Gastrocnemius medialis (tissue), 4 donors: ENCODE measurements at regions not wholly inside any gene's neighbourhood (a gene's known extent, or its start where the extent isn't known, plus 50 kb on each side); places are given as distances from the start of the nearest gene placed in this dataset.

Source experiments
- ATAC-seq, 2 donors: fragments of 150-250 bp; one replicate each; pipeline ENCODE4 v1.9.1; 2016
- DNase-seq, 2 donors: peaks; one replicate each; pipeline ENCODE4 v3.0.0-alpha.2; 2019
- H3K27ac ChIP-seq, 4 donors: fragments of 200-600 bp; sonication (generic); 1 replicate in 1 of 4; 2 replicates in 3 of 4; pipeline ENCODE4 v1.5.1; 2016 to 2018; ENCODE audit warnings: mild to moderate bottlenecking in 2 of 4, moderate library complexity in 1 of 4
- H3K27me3 ChIP-seq, 3 donors: fragments of 200-600 bp; sonication (generic) in 2 of 3; 1 replicate in 1 of 3; 2 replicates in 2 of 3; pipeline versions ENCODE4 v1.5.1 to v1.6.0; 2016 to 2019; ENCODE audit warnings: mild to moderate bottlenecking in 1 of 3, moderate library complexity in 1 of 3
- H3K36me3 ChIP-seq, 2 donors: fragments of 200-600 bp; sonication (generic) in 1 of 2; one replicate each; pipeline ENCODE4 v1.5.1; 2017 to 2018
- H3K4me1 ChIP-seq, 2 donors: fragments of 200-600 bp; sonication (generic) in 1 of 2; one replicate each; pipeline ENCODE4 v1.5.1; 2016 to 2017; ENCODE audit warnings: mild to moderate bottlenecking in 2 of 2
- H3K4me3 ChIP-seq, 4 donors: fragments of 200-600 bp; sonication (generic) in 3 of 4; 1 replicate in 1 of 4; 2 replicates in 3 of 4; pipeline ENCODE4 v1.5.1; 2016 to 2019; ENCODE audit warnings: mild to moderate bottlenecking in 2 of 4
- H3K9me3 ChIP-seq, 3 donors: fragments of 200-600 bp; sonication (generic) in 2 of 3; 1 replicate in 1 of 3; 2 replicates in 2 of 3; pipeline ENCODE4 v1.5.1; 2016 to 2019
- CTCF ChIP-seq, 5 experiments: fragments of 450-650 bp in 3 of 5; fragments of 200-600 bp in 2 of 5; sonication (generic) in 2 of 5; IDR thresholded peaks in 4 of 5; conservative IDR thresholded peaks in 1 of 5; 1 replicate in 4 of 5; 2 replicates in 1 of 5; pipeline ENCODE4 v1.5.1; 2016 to 2019; ENCODE audit warnings: antibody characterized with exemption in 5 of 5, mild to moderate bottlenecking in 3 of 5, moderate library complexity in 3 of 5
- POLR2A ChIP-seq, 2 donors: fragments of 450-650 bp; IDR thresholded peaks; one replicate each; pipeline ENCODE4 v1.6.1; 2017; ENCODE audit warnings: antibody characterized with exemption in 2 of 2, mild to moderate bottlenecking in 2 of 2, moderate library complexity in 2 of 2
- in situ Hi-C, 4 donors: fragments of 200-750 bp; cut with MboI; loops; one replicate each; pipeline versions ENCODE4 v1.15.0 to v1.8.0; 2017; ENCODE audit warnings: low sequenced_read_pairs in 4 of 4
- intact Hi-C: fragments of 100-400 bp; cut with DNase I; formaldehyde crosslinking; loops from one replicate; pipeline ENCODE4 v1.15.1; 2023; ENCODE audit warnings: low total_unique reads

- no peak overlapping the region for H3K4me3 ChIP-seq
- intact Hi-C loops, result no loop called here
- ATAC-seq, result no peak
- H3K27me3 ChIP-seq, result no peaks in the 10 kb centered on the region
- TF ChIP-seq POLR2A (IDR thresholded peaks at IDR 0.05), result no peak
- no peak for DNase-seq
- H3K36me3 ChIP-seq, result no peaks in the 10 kb centered on the region
- no peak overlapping the region for H3K27ac ChIP-seq
- in situ Hi-C loops, result no loop called here
- H3K4me1 ChIP-seq, result no peaks in the 10 kb centered on the region
- no peaks in the 10 kb centered on the region for H3K9me3 ChIP-seq
These were observed 736.5 kb downstream of the REEP3 start for GRCh38 chr10:64257704-64258103.

GRCh38 chr10:64261092-64261491 is 739.9 kb downstream of the REEP3 start:
- TF ChIP-seq POLR2A (IDR thresholded peaks at IDR 0.05), result no peak
- no peak for TF ChIP-seq CTCF (IDR thresholded peaks at IDR 0.05 in 4 of 5, conservative IDR thresholded peaks at IDR 0.05 in 1 of 5)
- H3K36me3 ChIP-seq, result no peaks in the 10 kb centered on the region
- no peak overlapping the region for H3K4me3 ChIP-seq
- H3K4me1 ChIP-seq, result no peaks in the 10 kb centered on the region
- in situ Hi-C loops (no loop called here), intact Hi-C loops (no loop called here)
- DNase-seq (no peak), ATAC-seq (no peak)
- H3K27me3 ChIP-seq, result no peaks in the 10 kb centered on the region
- no peak overlapping the region for H3K27ac ChIP-seq
- no peaks in the 10 kb centered on the region for H3K9me3 ChIP-seq

GRCh38 chr10:64261676-64262075 is 740.5 kb downstream of the REEP3 start:
- ATAC-seq, result no peak
- Histone ChIP-seq H3K4me3 (no peak overlapping the region), H3K27ac (no peak overlapping the region), H3K27me3 (no peaks in the 10 kb centered on the region), H3K36me3 (no peaks in the 10 kb centered on the region), H3K4me1 (no peaks in the 10 kb centered on the region), H3K9me3 (no peaks in the 10 kb centered on the region)
- in situ Hi-C loops, result no loop called here
- TF ChIP-seq POLR2A (IDR thresholded peaks at IDR 0.05), result no peak
- TF ChIP-seq CTCF (IDR thresholded peaks at IDR 0.05 in 4 of 5, conservative IDR thresholded peaks at IDR 0.05 in 1 of 5), result no peak
- no peak for DNase-seq
- intact Hi-C loops, result no loop called here

GRCh38 chr10:64265961-64266360 is 744.8 kb downstream of the REEP3 start:
- Histone ChIP-seq H3K27ac (no peak overlapping the region), H3K27me3 (no peaks in the 10 kb centered on the region), H3K9me3 (no peaks in the 10 kb centered on the region), H3K4me3 (no peak overlapping the region), H3K36me3 (no peaks in the 10 kb centered on the region), H3K4me1 (no peaks in the 10 kb centered on the region)
- no peak for TF ChIP-seq CTCF (IDR thresholded peaks at IDR 0.05 in 4 of 5, conservative IDR thresholded peaks at IDR 0.05 in 1 of 5)
- TF ChIP-seq POLR2A (IDR thresholded peaks at IDR 0.05), result no peak
- in situ Hi-C loops, result no loop called here
- ATAC-seq, result no peak
- intact Hi-C loops, result no loop called here
- DNase-seq, result no peak

GRCh38 chr10:64271508-64271907 is 750.3 kb downstream of the REEP3 start:
- no peaks in the 10 kb centered on the region for H3K4me1 ChIP-seq
- H3K36me3 ChIP-seq, result no peaks in the 10 kb centered on the region
- H3K9me3 ChIP-seq, result no peaks in the 10 kb centered on the region
- no peak for DNase-seq
- no peak overlapping the region for H3K27ac ChIP-seq
- no peak for ATAC-seq
- H3K27me3 ChIP-seq, result no peaks in the 10 kb centered on the region
- intact Hi-C loops, result no loop called here
- TF ChIP-seq CTCF (IDR thresholded peaks at IDR 0.05 in 4 of 5, conservative IDR thresholded peaks at IDR 0.05 in 1 of 5), result no peak
- no peak for TF ChIP-seq POLR2A (IDR thresholded peaks at IDR 0.05)
- in situ Hi-C loops, result no loop called here
- no peak overlapping the region for H3K4me3 ChIP-seq
